ENCODE measurements at regions not wholly inside any gene's neighbourhood (a gene's known extent, or its start where the extent isn't known, plus 50 kb on each side); places are given as distances from the start of the nearest gene placed in this dataset.

GRCh38 chr1:95753382-95754016 lies 519.5 kb downstream of the RWDD3 start:
- H3K27ac ChIP-seq (ENCODE audit: control insufficient read depth, insufficient read depth, low read length) = no peak overlapping the region
- no peaks in the 10 kb centered on the region for H3K4me1 ChIP-seq (ENCODE audit: control insufficient read depth, extremely low read depth, insufficient read depth, low read length)
- H3K9me1 ChIP-seq (ENCODE audit: control insufficient read depth, extremely low read depth, insufficient read depth, low read length) = no peaks in the 10 kb centered on the region
- no peak for TF ChIP-seq EZH2 (IDR thresholded peaks at IDR 0.05; ENCODE audit: low read length)
- TF ChIP-seq CTCF (optimal IDR thresholded peaks at IDR 0.05 in 1 of 3, IDR thresholded peaks at IDR 0.05 in 1 of 3, conservative IDR thresholded peaks at IDR 0.05 in 1 of 3; ENCODE audit: extremely low read depth in 1 of 3, insufficient read depth in 2 of 3, low read length in 3 of 3) = no peak
- H3K4me2 ChIP-seq (ENCODE audit: control insufficient read depth, extremely low read depth, insufficient read depth, low read depth, low read length) = no peak overlapping the region
- H3K9ac ChIP-seq (ENCODE audit: control insufficient read depth, extremely low read depth, insufficient read depth, low read length) = no peak overlapping the region
- no peaks in the 10 kb centered on the region for H3K79me2 ChIP-seq (ENCODE audit: control insufficient read depth, insufficient read depth, low read length)
- no peaks in the 10 kb centered on the region for H3K36me3 ChIP-seq (ENCODE audit: control insufficient read depth in 2 of 2, extremely low read depth in 1 of 2, insufficient read depth in 2 of 2, low read length in 2 of 2)
- H4K20me1 ChIP-seq (ENCODE audit: control insufficient read depth, extremely low read depth, insufficient read depth, low read length) = no peaks in the 10 kb centered on the region
- H3K4me3 ChIP-seq (ENCODE audit: control insufficient read depth in 2 of 3, extremely low read depth in 1 of 3, insufficient read depth in 2 of 3, low read depth in 1 of 3, low read length in 3 of 3) = no peak overlapping the region
- no peak for DNase-seq (ENCODE audit: low read depth, low spot score)
- no peak overlapping the region for H2AFZ ChIP-seq (ENCODE audit: control insufficient read depth, low read length)
- H3K27me3 ChIP-seq (ENCODE audit: control insufficient read depth, extremely low read depth, insufficient read depth, low read length) = no peaks in the 10 kb centered on the region
- dilution Hi-C loops (cut with MboI; ENCODE audit: extremely low pct_ligation_motif_present, low sequenced_read_pairs) = no loop called here
- no peaks in the 10 kb centered on the region for H3K9me3 ChIP-seq (ENCODE audit: control insufficient read depth, low read depth, low read length)
- no peak for FAIRE-seq

- Histone ChIP-seq H3K9ac (ENCODE audit: control insufficient read depth, extremely low read depth, insufficient read depth, low read length) (no peak overlapping the region), H3K4me2 (ENCODE audit: control insufficient read depth, extremely low read depth, insufficient read depth, low read depth, low read length) (no peak overlapping the region), H4K20me1 (ENCODE audit: control insufficient read depth, extremely low read depth, insufficient read depth, low read length) (no peaks in the 10 kb centered on the region), H3K9me1 (ENCODE audit: control insufficient read depth, extremely low read depth, insufficient read depth, low read length) (no peaks in the 10 kb centered on the region), H2AFZ (ENCODE audit: control insufficient read depth, low read length) (no peak overlapping the region), H3K79me2 (ENCODE audit: control insufficient read depth, insufficient read depth, low read length) (no peaks in the 10 kb centered on the region), H3K4me3 (ENCODE audit: control insufficient read depth in 2 of 3, extremely low read depth in 1 of 3, insufficient read depth in 2 of 3, low read depth in 1 of 3, low read length in 3 of 3) (no peak overlapping the region), H3K36me3 (ENCODE audit: control insufficient read depth in 2 of 2, extremely low read depth in 1 of 2, insufficient read depth in 2 of 2, low read length in 2 of 2) (no peaks in the 10 kb centered on the region), H3K4me1 (ENCODE audit: control insufficient read depth, extremely low read depth, insufficient read depth, low read length) (no peaks in the 10 kb centered on the region), H3K27me3 (ENCODE audit: control insufficient read depth, extremely low read depth, insufficient read depth, low read length) (no peaks in the 10 kb centered on the region), H3K27ac (ENCODE audit: control insufficient read depth, insufficient read depth, low read length) (no peak overlapping the region), H3K9me3 (ENCODE audit: control insufficient read depth, low read depth, low read length) (no peaks in the 10 kb centered on the region)
- FAIRE-seq = no peak
- TF ChIP-seq EZH2 (IDR thresholded peaks at IDR 0.05; ENCODE audit: low read length) (no peak), CTCF (optimal IDR thresholded peaks at IDR 0.05 in 1 of 3, IDR thresholded peaks at IDR 0.05 in 1 of 3, conservative IDR thresholded peaks at IDR 0.05 in 1 of 3; ENCODE audit: extremely low read depth in 1 of 3, insufficient read depth in 2 of 3, low read length in 3 of 3) (no peak)
- DNase-seq (ENCODE audit: low read depth, low spot score) = no peak
- dilution Hi-C loops (cut with MboI; ENCODE audit: extremely low pct_ligation_motif_present, low sequenced_read_pairs) = no loop called here
Observed at GRCh38 chr1:95754412-95754811, 520.4 kb downstream of the RWDD3 start.

Data from keratinocyte (primary cell).